A673 (cell line): ENCODE measurements at regions not wholly inside any gene's neighbourhood (a gene's known extent, or its start where the extent isn't known, plus 50 kb on each side); places are given as distances from the start of the nearest gene placed in this dataset.

ENCODE experiments used
- BruUV-seq: library from RNA; stranded (reverse); fragments of 400-500 nt; replicated peaks from 2 replicates; lab custom pipeline; 2021; lab: Mats Ljungman, UMichigan
- CTCF ChIA-PET: fragments of 300-600 bp; sonication (Branson Sonifier 250); formaldehyde crosslinking; loops from one replicate; lab custom pipeline; 2022; ENCODE audit warnings: antibody characterized with exemption; lab: Charles Lee
- POLR2A ChIA-PET: fragments of 300-600 bp; sonication (Branson Sonifier 250); formaldehyde crosslinking; loops from one replicate; lab custom pipeline; 2022; ENCODE audit warnings: antibody characterized with exemption; ENCODE audit not compliant: low non-redundant PET; lab: Charles Lee
- DNase-seq: peaks from one replicate; pipeline ENCODE4 v3.0.0-alpha.2; 2015; ENCODE audit warnings: low spot score
- H3K27ac ChIP-seq: fragments of 200-600 bp; sonication (generic); 2 replicates; pipeline ENCODE4 v1.5.1; 2016; ENCODE audit warnings: mixed run types, low read depth, mild to moderate bottlenecking, mixed read lengths, antibody characterized with exemption, low read length; ENCODE audit not compliant: poor library complexity, severe bottlenecking
- H3K27me3 ChIP-seq: fragments of 200-600 bp; sonication (generic); replicated peaks from 2 replicates; pipeline ENCODE4 v1.6.1; 2017; ENCODE audit warnings: mixed run types, low read depth, mild to moderate bottlenecking, mixed read lengths, antibody characterized with exemption, low read length; ENCODE audit not compliant: insufficient read depth, poor library complexity
- H3K36me3 ChIP-seq: fragments of 200-600 bp; sonication (generic); 2 replicates; pipeline ENCODE4 v1.6.1; 2016; ENCODE audit warnings: mixed run types, mild to moderate bottlenecking, mixed read lengths, antibody characterized with exemption, low read length; ENCODE audit not compliant: insufficient read depth, poor library complexity, severe bottlenecking
- H3K4me1 ChIP-seq: fragments of 200-600 bp; sonication (generic); 2 replicates; pipeline ENCODE4 v1.6.1; 2017; ENCODE audit warnings: mixed run types, mild to moderate bottlenecking, mixed read lengths, antibody characterized with exemption, low read length; ENCODE audit not compliant: insufficient read depth, poor library complexity, severe bottlenecking
- H3K4me3 ChIP-seq: fragments of 200-600 bp; sonication (generic); 2 replicates; pipeline ENCODE4 v1.5.1; 2016; ENCODE audit warnings: low read depth, mixed run types, mild to moderate bottlenecking, mixed read lengths, low read length; ENCODE audit not compliant: poor library complexity, severe bottlenecking
- H3K9me3 ChIP-seq: fragments of 200-600 bp; sonication (generic); 2 replicates; pipeline ENCODE4 v1.6.1; 2016; ENCODE audit warnings: mixed run types, low read depth, mild to moderate bottlenecking, mixed read lengths, antibody characterized with exemption, low read length; ENCODE audit not compliant: poor library complexity, severe bottlenecking
- CTCF ChIP-seq: fragments of 300-800, 200-600 bp; sonication (generic); conservative IDR thresholded peaks from 2 replicates; pipeline ENCODE4 v1.5.1; 2017; ENCODE audit warnings: low read depth, mild to moderate bottlenecking, antibody characterized with exemption, low read length, moderate library complexity, mixed read lengths
- EZH2 ChIP-seq: fragments of 200-600 bp; sonication (generic); IDR thresholded peaks from 2 replicates; pipeline ENCODE4 v1.6.1; 2017; ENCODE audit warnings: borderline replicate concordance, low read depth, mild to moderate bottlenecking, mixed read lengths, antibody characterized with exemption, low read length; ENCODE audit not compliant: poor library complexity, severe bottlenecking
- intact Hi-C: fragments of 100-400 bp; cut with micrococcal nuclease; formaldehyde crosslinking; loops from one replicate; pipeline ENCODE4 v1.10.0; 2022; ENCODE audit not compliant: unreplicated experiment

GRCh38 chr19:32097011-32097410, 248.4 kb upstream of the ZNF507 start:
- ChIA-PET POLR2A (no interaction called here), CTCF (no interaction called here)
- H3K27me3 ChIP-seq, result no peaks in the 10 kb centered on the region
- no peak for DNase-seq
- H3K4me3 ChIP-seq, result no peak overlapping the region
- no peak overlapping the region for H3K27ac ChIP-seq
- no peaks in the 10 kb centered on the region for H3K36me3 ChIP-seq
- H3K4me1 ChIP-seq, result no peaks in the 10 kb centered on the region
- H3K9me3 ChIP-seq, result peaks cover 4% of the 10 kb centered on the region
- no TSS peak for BruUV-seq
- TF ChIP-seq CTCF (no peak), EZH2 (no peak)
- intact Hi-C loops, result no loop called here

- H3K4me1 ChIP-seq, result no peaks in the 10 kb centered on the region
- TF ChIP-seq EZH2, result no peak
- TF ChIP-seq CTCF, result no peak
- no peaks in the 10 kb centered on the region for H3K27me3 ChIP-seq
- peaks cover 4% of the 10 kb centered on the region for H3K9me3 ChIP-seq
- no TSS peak for BruUV-seq
- no peak overlapping the region for H3K27ac ChIP-seq
- CTCF ChIA-PET, result no interaction called here
- intact Hi-C loops, result no loop called here
- no peak for DNase-seq
- H3K4me3 ChIP-seq, result no peak overlapping the region
- H3K36me3 ChIP-seq, result no peaks in the 10 kb centered on the region
- POLR2A ChIA-PET, result no interaction called here
Observed at GRCh38 chr19:32097620-32098019, 247.8 kb upstream of the ZNF507 start.

- Histone ChIP-seq H3K4me1 (peaks cover 3% of the 10 kb centered on the region), H3K27ac (no peak overlapping the region), H3K36me3 (no peaks in the 10 kb centered on the region), H3K27me3 (no peaks in the 10 kb centered on the region), H3K9me3 (peaks cover 4% of the 10 kb centered on the region), H3K4me3 (no peak overlapping the region)
- ChIA-PET CTCF (no interaction called here), POLR2A (no interaction called here)
- DNase-seq, result no peak
- no peak for TF ChIP-seq EZH2
- no peak for TF ChIP-seq CTCF
- intact Hi-C loops, result no loop called here
- BruUV-seq, result no TSS peak
Observed at GRCh38 chr19:32098968-32099367, 246.4 kb upstream of the ZNF507 start.
